ENCODE measurements at regions not wholly inside any gene's neighbourhood (a gene's known extent, or its start where the extent isn't known, plus 50 kb on each side); places are given as distances from the start of the nearest gene placed in this dataset.

GRCh38 chr20:7358670-7359069, 581.6 kb downstream of the HAO1 start:
- no peak for DNase-seq

DNA sequence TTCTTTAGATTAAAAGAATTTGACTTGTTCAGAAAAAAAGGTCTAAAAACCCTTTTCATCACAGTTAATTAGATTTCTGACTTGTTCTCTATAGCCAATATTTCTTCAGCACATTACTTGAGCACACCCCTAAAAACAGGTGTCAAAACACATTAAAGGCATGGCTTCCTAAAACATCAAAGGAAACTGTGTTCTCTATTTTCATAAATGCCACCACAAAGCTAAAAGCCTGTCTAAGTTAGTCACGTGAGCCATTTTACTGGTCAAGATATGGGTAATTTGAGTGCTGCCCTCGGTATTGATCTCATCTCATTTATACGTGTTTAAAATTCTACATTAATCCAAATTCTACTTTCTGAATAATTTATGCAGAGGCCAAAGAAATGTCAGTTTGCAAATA, 580.5 kb downstream of the HAO1 start:
- no peak for DNase-seq

- no peak for DNase-seq
These were observed 578.9 kb downstream of the HAO1 start for GRCh38 chr20:7361321-7361720.

DNA sequence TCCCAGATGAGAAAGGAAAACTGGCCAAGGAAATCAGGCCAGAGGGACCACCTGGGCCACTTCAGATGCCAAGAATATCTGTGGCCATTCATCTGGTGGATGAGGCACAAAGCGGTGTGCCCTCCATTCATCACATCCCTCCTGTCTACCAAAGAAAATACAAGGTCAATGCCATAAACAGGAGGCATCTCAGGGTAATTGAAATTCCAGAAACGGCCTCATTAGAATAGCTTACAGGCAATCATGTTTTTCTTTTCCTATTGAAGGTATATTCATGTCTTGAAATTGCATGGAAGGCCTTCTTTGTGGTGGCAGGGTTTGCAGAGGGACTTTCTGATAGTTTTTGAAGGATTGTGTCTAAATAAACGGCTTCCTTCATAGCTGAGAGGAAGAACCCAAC, 578.3 kb downstream of the HAO1 start:
- DNase-seq: no peak

- no peak for DNase-seq
These were observed 577.7 kb downstream of the HAO1 start for GRCh38 chr20:7362601-7363000.

GRCh38 chr20:7366189-7366588, 574.1 kb downstream of the HAO1 start:
- DNase-seq: no peak

DNA sequence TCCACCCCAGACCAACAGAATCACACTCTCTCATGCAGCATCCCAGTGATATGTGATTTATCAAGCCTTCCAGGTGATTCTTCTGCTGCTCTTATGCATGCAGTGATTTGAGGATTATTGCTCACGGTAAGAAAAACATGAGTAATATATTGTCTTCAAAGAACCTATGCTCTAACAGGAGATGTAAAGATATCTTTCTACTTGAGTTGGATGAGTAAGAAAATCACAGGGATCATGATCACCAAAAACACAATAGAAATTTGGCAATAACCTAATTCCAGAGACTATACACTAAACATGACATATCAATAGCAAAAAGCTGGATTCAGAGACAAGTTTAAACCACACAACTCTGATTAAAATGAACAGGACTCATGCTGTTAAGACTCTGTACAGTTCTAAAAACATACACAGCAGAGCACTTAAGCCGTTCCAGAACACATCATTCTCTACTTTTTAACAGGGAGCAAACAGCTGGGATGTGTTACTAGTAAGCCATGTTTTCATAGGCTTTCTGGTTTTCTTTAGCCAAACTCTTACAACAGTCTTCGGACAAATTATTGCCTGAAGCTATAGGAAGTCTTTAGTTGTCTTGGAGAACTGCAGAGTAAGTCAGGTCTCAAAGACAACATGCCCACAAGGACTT, 568.6 kb downstream of the HAO1 start:
- DNase-seq: no peak

DNA sequence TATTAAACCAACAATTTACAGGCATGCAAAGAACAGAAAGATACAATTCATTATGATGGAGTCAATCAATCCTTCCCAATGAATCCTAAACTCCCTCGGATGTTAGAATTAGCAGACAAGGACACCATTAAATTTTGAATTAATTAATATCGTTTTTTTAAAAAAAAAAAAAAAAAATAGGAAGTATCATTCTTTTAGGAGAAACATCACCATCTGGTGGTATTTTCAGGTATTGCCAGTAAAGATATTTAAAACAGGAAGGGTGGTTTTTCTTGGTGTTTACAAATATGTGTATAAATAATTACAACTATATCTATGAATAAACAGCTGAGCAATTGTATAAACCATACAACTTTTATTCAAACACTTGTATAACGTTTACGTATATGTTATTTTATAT, 564.4 kb downstream of the HAO1 start:
- peak; percentile 18 for DNase-seq

GRCh38 chr20:7378864-7379605, 561.2 kb downstream of the HAO1 start:
- no peak for DNase-seq

GRCh38 chr20:7379621-7380220, 560.5 kb downstream of the HAO1 start:
- no peak for DNase-seq

DNA sequence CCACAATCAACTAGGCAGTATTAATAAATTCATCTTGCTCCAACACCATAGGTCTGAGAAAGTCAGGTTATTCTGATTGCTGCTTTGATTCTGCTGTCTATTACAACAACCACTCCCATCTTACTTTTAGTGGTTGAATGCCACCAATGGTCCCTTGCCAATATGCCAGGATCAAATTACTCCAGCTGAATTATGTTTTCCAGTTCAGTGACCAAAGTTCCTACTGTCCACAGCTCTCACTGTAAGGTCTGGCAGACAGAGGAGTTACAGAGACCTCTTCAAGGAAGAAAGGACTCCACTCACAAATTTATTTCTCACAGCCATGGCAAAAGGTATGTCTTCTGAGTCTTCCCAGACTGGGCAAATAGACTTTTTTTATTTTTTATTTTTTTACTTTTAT, 557.0 kb downstream of the HAO1 start:
- no peak for DNase-seq

DNA sequence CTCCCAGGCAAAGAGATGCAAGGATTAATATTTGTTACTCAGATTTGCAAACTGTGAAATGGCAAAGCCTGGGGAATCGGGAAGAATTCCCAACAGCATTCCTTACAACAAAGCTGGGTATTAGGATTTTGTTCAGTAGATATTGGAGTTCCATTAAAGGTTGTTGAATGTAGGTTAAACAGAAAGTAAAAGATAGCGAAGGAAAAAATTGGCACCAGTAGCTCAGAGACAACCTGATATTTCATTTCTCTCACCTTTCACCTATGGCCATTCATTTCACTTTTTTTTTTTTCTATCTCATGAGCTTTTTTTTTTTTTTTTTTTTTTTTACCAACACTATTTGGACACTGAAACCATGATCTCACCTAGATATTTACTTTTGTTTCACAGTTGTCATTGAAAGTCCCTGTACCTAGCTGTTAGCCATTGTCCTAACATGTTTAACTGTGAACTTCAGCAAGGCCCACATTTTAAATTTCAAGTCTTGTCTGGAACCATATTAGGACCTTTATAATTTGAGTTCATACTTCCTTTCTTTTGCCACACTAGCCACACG, 552.5 kb downstream of the HAO1 start:
- no peak for DNase-seq

DNA sequence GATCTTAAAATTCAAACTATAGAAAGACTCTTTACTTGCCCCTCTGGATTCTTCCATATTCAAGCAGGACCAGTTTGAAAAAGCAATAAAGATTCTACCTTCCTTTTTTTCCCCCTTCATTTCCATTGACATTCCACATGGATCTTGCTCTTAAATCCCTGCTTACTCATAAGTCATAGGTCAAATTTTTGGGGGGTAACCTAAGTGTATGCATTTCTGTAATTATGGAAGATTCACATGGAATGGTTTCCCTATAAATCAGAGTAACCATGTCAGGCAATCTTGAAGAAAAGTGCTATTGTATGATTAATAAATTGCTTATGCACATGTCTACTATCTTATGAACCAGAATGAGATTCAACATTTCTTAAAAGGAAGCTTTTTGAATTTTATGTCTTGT, 551.0 kb downstream of the HAO1 start:
- DNase-seq: no peak

DNA sequence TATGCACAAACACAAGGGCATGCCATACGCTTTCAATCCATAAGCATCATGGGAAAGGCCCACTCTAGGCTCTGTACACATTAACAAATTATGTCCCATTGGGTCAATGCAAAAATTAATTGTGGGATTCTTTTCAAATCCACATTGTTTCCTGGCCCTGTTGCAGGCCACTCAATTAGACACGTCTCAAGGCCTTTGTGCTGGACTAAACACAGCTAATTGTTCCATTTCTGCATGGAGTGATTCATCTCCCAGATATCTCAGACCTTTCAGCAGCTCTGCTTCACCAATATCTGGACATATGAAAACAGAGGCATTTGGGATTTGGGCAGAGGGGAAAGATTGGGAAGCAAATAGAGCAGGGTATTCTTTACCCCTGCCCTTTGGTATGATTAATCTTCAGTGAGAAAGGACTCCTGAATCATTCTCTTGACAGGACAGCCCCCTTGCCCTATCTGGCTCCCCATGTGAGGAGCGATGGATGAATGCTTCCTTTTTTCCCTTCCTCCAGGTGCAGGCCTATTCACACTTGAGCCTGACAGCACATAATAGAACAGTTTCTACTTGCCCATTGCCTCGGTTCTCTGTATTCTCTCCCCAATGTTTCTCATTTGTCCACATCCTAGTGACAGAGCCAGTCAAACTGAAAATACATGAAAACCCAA, 547.6 kb downstream of the HAO1 start:
- no peak for DNase-seq

DNA sequence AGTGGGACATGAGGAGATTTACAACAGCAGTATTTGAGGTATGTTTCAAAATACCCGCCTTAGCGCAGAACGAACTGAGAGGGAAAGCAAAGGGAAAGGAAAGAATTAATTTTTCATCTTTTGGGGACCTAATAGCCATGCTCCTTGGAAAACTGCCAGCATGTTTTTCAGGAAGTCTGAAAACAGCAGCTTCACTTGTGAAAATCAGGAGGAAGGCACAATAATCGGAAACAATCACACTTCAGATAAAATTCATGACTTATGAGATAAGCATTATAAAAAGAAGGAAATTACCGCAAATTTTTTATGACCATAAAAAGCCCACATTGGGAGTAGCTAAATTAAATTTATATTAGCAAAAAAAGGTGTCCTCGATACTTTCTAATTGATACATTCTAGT, 541.1 kb downstream of the HAO1 start:
- no peak for DNase-seq

GRCh38 chr20:7399575-7399974, 540.7 kb downstream of the HAO1 start:
- no peak for DNase-seq

DNA sequence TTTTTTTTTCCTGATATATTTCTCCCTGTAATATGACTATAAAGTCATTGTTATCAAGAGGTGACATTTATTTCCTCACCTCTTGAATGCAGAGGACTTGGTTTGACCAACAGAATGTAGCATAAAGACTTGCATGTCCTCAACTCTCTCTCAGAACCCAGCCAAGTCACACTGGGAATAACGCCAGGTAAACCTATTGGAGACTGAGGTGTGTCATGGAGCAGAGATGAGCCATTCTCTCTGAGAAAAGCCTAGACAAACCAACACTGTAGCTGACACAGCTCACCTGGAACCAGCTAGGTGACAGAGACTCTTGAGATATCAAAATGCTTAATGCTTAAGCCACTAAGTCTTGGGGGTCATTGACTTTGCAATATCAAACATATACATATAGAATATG, 533.6 kb downstream of the HAO1 start:
- no peak for DNase-seq

GRCh38 chr20:7410150-7410549, 530.1 kb downstream of the HAO1 start:
- no peak for DNase-seq

GRCh38 chr20:7411075-7411474, 529.2 kb downstream of the HAO1 start:
- no peak for DNase-seq

DNA sequence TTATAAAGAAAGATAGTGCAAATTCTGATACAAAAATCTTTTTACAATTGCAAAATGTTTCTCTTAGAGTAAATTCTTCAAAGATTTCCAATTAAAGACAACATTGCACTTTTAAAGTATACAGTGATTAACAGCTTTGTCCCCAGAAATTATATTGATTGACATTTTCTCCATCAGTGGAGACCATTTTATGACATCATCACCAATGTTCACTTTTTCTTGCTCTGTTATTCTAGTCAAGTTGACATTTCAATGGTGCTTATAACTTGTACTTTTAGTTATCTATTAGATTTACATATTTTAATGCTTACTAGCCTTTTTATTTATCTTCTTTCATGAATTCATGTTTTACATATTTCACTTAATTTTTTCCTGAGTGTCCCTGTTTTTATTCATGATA, 524.8 kb downstream of the HAO1 start:
- DNase-seq: no peak

GRCh38 chr20:7416382-7416781, 523.9 kb downstream of the HAO1 start:
- no peak for DNase-seq

- DNase-seq: no peak
These were observed 519.9 kb downstream of the HAO1 start for GRCh38 chr20:7420345-7420744.

GRCh38 chr20:7426890-7427496, 513.3 kb downstream of the HAO1 start:
- no peak for DNase-seq

Measured in activated CD4-positive, alpha-beta T cell treated with anti-CD3 and anti-CD28 coated beads, Interleukin-10, Interleukin-2, amounts not matched to agents 100 ng/mL and 50 ng/mL, durations not matched to agents 16 hours and 8 hours (primary cell).